Kidney (tissue), 13 donors: ENCODE measurements at regions not wholly inside any gene's neighbourhood (a gene's known extent, or its start where the extent isn't known, plus 50 kb on each side); places are given as distances from the start of the nearest gene placed in this dataset.

ENCODE experiments used
- DNase-seq, 5 donors: peaks; one replicate each; pipeline ENCODE4 v3.0.0-alpha.2; 2013 to 2020
- FAIRE-seq: peaks from 2 replicates; lab custom pipeline; 2012; peaks lifted over from hg19 to GRCh38; lab: Jason Lieb, UNC
- H3K27ac ChIP-seq, 2 donors: one replicate each; pipeline ENCODE4 v1.7.0; 2013; ENCODE audit warnings: low read depth in 2 of 2, low read length in 2 of 2, inconsistent platforms in 1 of 2
- H3K27me3 ChIP-seq: one replicate; pipeline ENCODE4 v1.7.1; 2013; ENCODE audit warnings: low read length, inconsistent platforms; ENCODE audit not compliant: control insufficient read depth, insufficient read depth
- H3K36me3 ChIP-seq, 3 donors: one replicate each; pipeline versions ENCODE4 v1.7.0 to v1.7.1; 2013; ENCODE audit warnings: low read length in 3 of 3, control low read depth in 1 of 3, inconsistent platforms in 1 of 3; ENCODE audit not compliant: insufficient read depth in 3 of 3, control insufficient read depth in 2 of 3
- H3K4me1 ChIP-seq, 3 donors: one replicate each; pipeline versions ENCODE4 v1.7.0 to v1.7.1; 2013; ENCODE audit warnings: low read length in 3 of 3, inconsistent platforms in 1 of 3, low read depth in 1 of 3; ENCODE audit not compliant: control insufficient read depth in 2 of 3, insufficient read depth in 2 of 3
- H3K4me3 ChIP-seq, 3 donors: one replicate each; pipeline versions ENCODE4 v1.7.0 to v1.8.1; 2013; ENCODE audit warnings: low read length in 3 of 3, control low read depth in 1 of 3, inconsistent platforms in 1 of 3
- H3K9ac ChIP-seq, 3 donors: one replicate each; pipeline versions ENCODE4 v1.7.0 to v1.7.1; 2013; ENCODE audit warnings: low read length in 3 of 3, control low read depth in 1 of 3, inconsistent platforms in 1 of 3
- H3K9me3 ChIP-seq, 3 donors: one replicate each; pipeline versions ENCODE4 v1.7.0 to v1.7.1; 2013; ENCODE audit warnings: low read length in 3 of 3, control low read depth in 1 of 3, inconsistent platforms in 1 of 3; ENCODE audit not compliant: control insufficient read depth in 2 of 3, insufficient read depth in 1 of 3
- intact Hi-C: fragments of 100-400 bp; cut with DNase I; formaldehyde crosslinking; loops from one replicate; pipeline ENCODE4 v1.11.1; 2022
- TF ChIP-seq, protein P1 (sequence below): IDR thresholded peaks from 3 replicates; pipeline ENCODE4 v1.5.1; 2012; ENCODE audit warnings: mild to moderate bottlenecking, moderate library complexity, borderline replicate concordance; ENCODE audit not compliant: insufficient read depth; ENCODE audit errors: extremely low read depth
- donor health status: control.
- donor health status: control.
- donor health status: control.
- donor health status: control.
- donor health status: control.
- donor health status: DM: yes; HTN: yes; CAD: no.
- donor health status: Normal renal cell carcinoma (clear cell type).

GRCh38 chr16:76819226-76819916, 371.6 kb upstream of the MON1B start:
- FAIRE-seq (no peak), DNase-seq (no peak)
- no peaks in the 10 kb centered on the region for H3K27me3 ChIP-seq
- no peak overlapping the region for H3K27ac ChIP-seq
- H3K4me3 ChIP-seq: no peak overlapping the region
- no peaks in the 10 kb centered on the region for H3K9me3 ChIP-seq
- TF ChIP-seq, protein P1, sequence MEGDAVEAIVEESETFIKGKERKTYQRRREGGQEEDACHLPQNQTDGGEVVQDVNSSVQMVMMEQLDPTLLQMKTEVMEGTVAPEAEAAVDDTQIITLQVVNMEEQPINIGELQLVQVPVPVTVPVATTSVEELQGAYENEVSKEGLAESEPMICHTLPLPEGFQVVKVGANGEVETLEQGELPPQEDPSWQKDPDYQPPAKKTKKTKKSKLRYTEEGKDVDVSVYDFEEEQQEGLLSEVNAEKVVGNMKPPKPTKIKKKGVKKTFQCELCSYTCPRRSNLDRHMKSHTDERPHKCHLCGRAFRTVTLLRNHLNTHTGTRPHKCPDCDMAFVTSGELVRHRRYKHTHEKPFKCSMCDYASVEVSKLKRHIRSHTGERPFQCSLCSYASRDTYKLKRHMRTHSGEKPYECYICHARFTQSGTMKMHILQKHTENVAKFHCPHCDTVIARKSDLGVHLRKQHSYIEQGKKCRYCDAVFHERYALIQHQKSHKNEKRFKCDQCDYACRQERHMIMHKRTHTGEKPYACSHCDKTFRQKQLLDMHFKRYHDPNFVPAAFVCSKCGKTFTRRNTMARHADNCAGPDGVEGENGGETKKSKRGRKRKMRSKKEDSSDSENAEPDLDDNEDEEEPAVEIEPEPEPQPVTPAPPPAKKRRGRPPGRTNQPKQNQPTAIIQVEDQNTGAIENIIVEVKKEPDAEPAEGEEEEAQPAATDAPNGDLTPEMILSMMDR: no peak
- H3K36me3 ChIP-seq: no peaks in the 10 kb centered on the region
- H3K9ac ChIP-seq: no peak overlapping the region
- no peaks in the 10 kb centered on the region for H3K4me1 ChIP-seq
- intact Hi-C loops: no loop called here

DNA sequence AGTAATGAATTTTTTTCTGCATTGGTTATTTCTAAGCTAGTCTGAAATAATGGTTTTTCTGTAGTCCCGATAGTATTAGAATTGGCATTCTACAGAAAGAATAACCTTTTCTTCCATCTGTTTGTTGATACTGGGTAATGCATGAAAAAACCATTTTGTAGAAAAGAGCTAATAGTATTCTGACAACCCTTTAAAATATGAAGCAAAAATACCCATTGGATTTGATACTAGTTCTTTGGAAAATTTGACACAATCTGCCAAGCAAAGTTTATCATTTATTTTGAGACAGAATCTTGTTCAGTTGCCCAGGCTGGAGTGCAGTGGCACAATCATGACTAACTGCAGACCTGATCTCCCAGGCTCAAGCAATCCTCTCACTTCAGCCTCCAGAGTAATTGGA, 366.8 kb upstream of the MON1B start:
- Histone ChIP-seq H3K9ac (no peak overlapping the region), H3K27me3 (no peaks in the 10 kb centered on the region), H3K36me3 (no peaks in the 10 kb centered on the region), H3K4me3 (no peak overlapping the region), H3K4me1 (no peaks in the 10 kb centered on the region), H3K9me3 (no peaks in the 10 kb centered on the region), H3K27ac (no peak overlapping the region)
- no peak for FAIRE-seq
- intact Hi-C loops: no loop called here
- no peak for DNase-seq
- TF ChIP-seq, protein P1: no peak

GRCh38 chr16:76824791-76825190, 366.2 kb upstream of the MON1B start:
- no peaks in the 10 kb centered on the region for H3K4me1 ChIP-seq
- H3K9me3 ChIP-seq: no peaks in the 10 kb centered on the region
- FAIRE-seq (no peak), DNase-seq (no peak)
- no peak overlapping the region for H3K4me3 ChIP-seq
- no peak overlapping the region for H3K27ac ChIP-seq
- H3K36me3 ChIP-seq: no peaks in the 10 kb centered on the region
- intact Hi-C loops: no loop called here
- no peak overlapping the region for H3K9ac ChIP-seq
- TF ChIP-seq, protein P1: no peak
- no peaks in the 10 kb centered on the region for H3K27me3 ChIP-seq

- intact Hi-C loops: no loop called here
- H3K36me3 ChIP-seq: no peaks in the 10 kb centered on the region
- no peaks in the 10 kb centered on the region for H3K27me3 ChIP-seq
- no peak overlapping the region for H3K27ac ChIP-seq
- no peaks in the 10 kb centered on the region for H3K9me3 ChIP-seq
- no peak for FAIRE-seq
- DNase-seq: no peak
- H3K4me3 ChIP-seq: no peak overlapping the region
- TF ChIP-seq, protein P1: no peak
- H3K9ac ChIP-seq: no peak overlapping the region
- H3K4me1 ChIP-seq: no peaks in the 10 kb centered on the region
Measured at GRCh38 chr16:76835339-76835738, 355.7 kb upstream of the MON1B start.
